ENCODE measurements at regions not wholly inside any gene's neighbourhood (a gene's known extent, or its start where the extent isn't known, plus 50 kb on each side); places are given as distances from the start of the nearest gene placed in this dataset.

GRCh38 chr13:53266757-53267156, 238.1 kb downstream of the OLFM4 start:
- TF ChIP-seq POLR2AphosphoS5 (IDR thresholded peaks at IDR 0.05; ENCODE audit: insufficient read depth in 1 of 2, low read depth in 1 of 2) (no peak), POLR2A (IDR thresholded peaks at IDR 0.05) (no peak)
- TF ChIP-seq, protein P1, sequence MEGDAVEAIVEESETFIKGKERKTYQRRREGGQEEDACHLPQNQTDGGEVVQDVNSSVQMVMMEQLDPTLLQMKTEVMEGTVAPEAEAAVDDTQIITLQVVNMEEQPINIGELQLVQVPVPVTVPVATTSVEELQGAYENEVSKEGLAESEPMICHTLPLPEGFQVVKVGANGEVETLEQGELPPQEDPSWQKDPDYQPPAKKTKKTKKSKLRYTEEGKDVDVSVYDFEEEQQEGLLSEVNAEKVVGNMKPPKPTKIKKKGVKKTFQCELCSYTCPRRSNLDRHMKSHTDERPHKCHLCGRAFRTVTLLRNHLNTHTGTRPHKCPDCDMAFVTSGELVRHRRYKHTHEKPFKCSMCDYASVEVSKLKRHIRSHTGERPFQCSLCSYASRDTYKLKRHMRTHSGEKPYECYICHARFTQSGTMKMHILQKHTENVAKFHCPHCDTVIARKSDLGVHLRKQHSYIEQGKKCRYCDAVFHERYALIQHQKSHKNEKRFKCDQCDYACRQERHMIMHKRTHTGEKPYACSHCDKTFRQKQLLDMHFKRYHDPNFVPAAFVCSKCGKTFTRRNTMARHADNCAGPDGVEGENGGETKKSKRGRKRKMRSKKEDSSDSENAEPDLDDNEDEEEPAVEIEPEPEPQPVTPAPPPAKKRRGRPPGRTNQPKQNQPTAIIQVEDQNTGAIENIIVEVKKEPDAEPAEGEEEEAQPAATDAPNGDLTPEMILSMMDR (IDR thresholded peaks at IDR 0.05): no peak
- Histone ChIP-seq H3K36me3 (no peaks in the 10 kb centered on the region), H3K4me1 (no peaks in the 10 kb centered on the region), H3K4me3 (no peak overlapping the region), H3K27ac (no peak overlapping the region), H3K27me3 (no peaks in the 10 kb centered on the region), H3K9me3 (no peaks in the 10 kb centered on the region)
- no peak for DNase-seq (ENCODE audit: extremely low spot score in 2 of 2)
- intact Hi-C loops (cut with DNase I): no loop called here

DNA sequence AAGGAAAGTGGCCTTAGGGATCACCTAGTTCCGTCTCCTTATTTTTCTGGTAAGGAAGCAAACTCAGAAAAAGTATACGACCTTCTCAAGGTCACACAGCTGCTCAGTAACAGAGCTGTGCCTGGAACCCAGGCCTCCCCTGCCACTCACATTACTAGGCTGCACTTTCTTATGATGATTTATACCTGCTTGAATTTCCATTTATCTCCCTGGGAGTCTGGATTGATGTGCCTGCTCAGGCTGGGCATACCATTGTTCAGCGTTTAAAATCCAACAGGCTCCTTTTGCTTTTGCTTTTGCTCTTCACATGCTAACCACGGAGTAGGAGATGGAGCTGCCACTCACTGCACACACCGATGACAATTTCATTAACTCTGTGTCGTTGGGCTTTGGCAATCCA, 241.0 kb downstream of the OLFM4 start:
- H3K4me1 ChIP-seq: no peaks in the 10 kb centered on the region
- H3K9me3 ChIP-seq: no peaks in the 10 kb centered on the region
- no peaks in the 10 kb centered on the region for H3K27me3 ChIP-seq
- no peaks in the 10 kb centered on the region for H3K36me3 ChIP-seq
- H3K27ac ChIP-seq: no peak overlapping the region
- intact Hi-C loops (cut with DNase I): no loop called here
- TF ChIP-seq POLR2A (IDR thresholded peaks at IDR 0.05) (no peak), POLR2AphosphoS5 (IDR thresholded peaks at IDR 0.05; ENCODE audit: insufficient read depth in 1 of 2, low read depth in 1 of 2) (no peak)
- TF ChIP-seq, protein P1 (IDR thresholded peaks at IDR 0.05): no peak
- H3K4me3 ChIP-seq: no peak overlapping the region
- no peak for DNase-seq (ENCODE audit: extremely low spot score in 2 of 2)

DNA sequence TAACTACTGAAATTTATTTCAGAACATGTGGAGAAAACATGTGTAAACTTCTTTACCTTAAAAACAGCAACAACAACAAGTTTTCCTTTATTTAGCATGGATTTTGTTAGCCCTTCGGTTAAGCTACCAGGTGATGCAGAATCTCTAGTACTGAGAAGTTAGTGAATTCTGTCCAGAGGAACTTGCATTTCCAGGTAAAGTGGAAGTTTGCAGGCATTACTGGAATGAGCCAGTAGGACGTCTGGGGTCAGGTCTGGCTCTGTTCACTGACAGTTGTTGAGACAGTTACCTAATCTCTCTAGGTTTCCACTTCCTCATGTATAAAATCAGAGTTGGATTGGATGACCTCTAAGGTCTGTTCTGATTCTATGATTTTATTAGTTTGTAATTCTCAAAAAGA, 244.3 kb downstream of the OLFM4 start:
- Histone ChIP-seq H3K4me3 (no peak overlapping the region), H3K27ac (no peak overlapping the region), H3K36me3 (no peaks in the 10 kb centered on the region), H3K4me1 (no peaks in the 10 kb centered on the region), H3K27me3 (no peaks in the 10 kb centered on the region), H3K9me3 (no peaks in the 10 kb centered on the region)
- no peak for DNase-seq (ENCODE audit: extremely low spot score in 2 of 2)
- intact Hi-C loops (cut with DNase I): no loop called here
- no peak for TF ChIP-seq POLR2AphosphoS5 (IDR thresholded peaks at IDR 0.05; ENCODE audit: insufficient read depth in 1 of 2, low read depth in 1 of 2)
- TF ChIP-seq POLR2A (IDR thresholded peaks at IDR 0.05): no peak
- TF ChIP-seq, protein P1 (IDR thresholded peaks at IDR 0.05): no peak

GRCh38 chr13:53276265-53276664, 247.7 kb downstream of the OLFM4 start:
- DNase-seq (ENCODE audit: extremely low spot score in 2 of 2): no peak
- no peaks in the 10 kb centered on the region for H3K27me3 ChIP-seq
- no peaks in the 10 kb centered on the region for H3K9me3 ChIP-seq
- no peak overlapping the region for H3K27ac ChIP-seq
- TF ChIP-seq, protein P1 (IDR thresholded peaks at IDR 0.05): no peak
- no peak for TF ChIP-seq POLR2AphosphoS5 (IDR thresholded peaks at IDR 0.05; ENCODE audit: insufficient read depth in 1 of 2, low read depth in 1 of 2)
- intact Hi-C loops (cut with DNase I): no loop called here
- H3K4me3 ChIP-seq: no peak overlapping the region
- no peaks in the 10 kb centered on the region for H3K36me3 ChIP-seq
- no peaks in the 10 kb centered on the region for H3K4me1 ChIP-seq

- no peaks in the 10 kb centered on the region for H3K36me3 ChIP-seq
- TF ChIP-seq, protein P1 (IDR thresholded peaks at IDR 0.05): no peak
- TF ChIP-seq POLR2AphosphoS5 (IDR thresholded peaks at IDR 0.05; ENCODE audit: insufficient read depth in 1 of 2, low read depth in 1 of 2) (no peak), POLR2A (IDR thresholded peaks at IDR 0.05) (no peak)
- no peaks in the 10 kb centered on the region for H3K4me1 ChIP-seq
- intact Hi-C loops (cut with DNase I): no loop called here
- DNase-seq (ENCODE audit: extremely low spot score in 2 of 2): no peak
- no peak overlapping the region for H3K27ac ChIP-seq
- H3K4me3 ChIP-seq: no peak overlapping the region
- H3K9me3 ChIP-seq: no peaks in the 10 kb centered on the region
- no peaks in the 10 kb centered on the region for H3K27me3 ChIP-seq
These were observed 253.1 kb downstream of the OLFM4 start for GRCh38 chr13:53281677-53282076.
